ENCODE measurements at regions not wholly inside any gene's neighbourhood (a gene's known extent, or its start where the extent isn't known, plus 50 kb on each side); places are given as distances from the start of the nearest gene placed in this dataset.

DNA sequence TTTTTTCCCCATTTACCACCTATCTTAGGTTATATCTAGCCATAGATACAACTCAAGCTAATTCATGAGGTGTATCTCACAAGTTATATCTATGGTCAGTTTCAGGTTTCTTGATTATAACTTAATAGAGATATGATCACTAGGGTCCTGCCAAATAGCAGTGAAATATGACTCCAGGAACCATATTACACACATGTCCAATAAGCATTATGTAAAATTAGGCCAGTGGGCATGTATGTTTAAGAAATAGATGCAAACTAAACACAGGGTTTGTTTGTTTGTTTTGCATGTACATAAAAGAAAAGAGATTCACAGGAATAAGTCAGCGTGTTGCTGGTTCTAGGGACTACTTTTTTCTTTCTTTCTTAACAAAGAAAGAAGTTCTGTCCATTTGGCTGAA lies 112.5 kb upstream of the ST6GALNAC5 start:
- no peaks in the 10 kb centered on the region for H3K79me2 ChIP-seq (ENCODE audit: insufficient read depth, low read length)
- no peaks in the 10 kb centered on the region for H3K23me2 ChIP-seq (ENCODE audit: insufficient read length, low read depth, low read length, poor library complexity, severe bottlenecking)
- no peak overlapping the region for H3K27ac Mint-ChIP-seq
- no peak overlapping the region for H2BK15ac ChIP-seq (ENCODE audit: low read depth, low read length)
- no CpG with 5 or more reads among the region's 1 CpG for WGBS (ENCODE audit: extremely low coverage, insufficient read length, low lambda C conversion rate)
- no peak overlapping the region for H3K4ac ChIP-seq (ENCODE audit: low read depth, low read length)
- no peak overlapping the region for H3K18ac ChIP-seq (ENCODE audit: insufficient read length, low read depth, low read length)
- H2BK5ac ChIP-seq (ENCODE audit: insufficient read length, low read length), result no peak overlapping the region
- H2AFZ ChIP-seq (ENCODE audit: low read length), result no peak overlapping the region
- H3K4me1 ChIP-seq (ENCODE audit: insufficient read depth, low read length), result peaks cover 2% of the 10 kb centered on the region; the same call in 1 of the 2 replicates
- H3K27me3 ChIP-seq (ENCODE audit: insufficient read depth, low read length), result no peaks in the 10 kb centered on the region
- no peak overlapping the region for H3T11ph ChIP-seq (ENCODE audit: low read length)
- no peak overlapping the region for H2BK120ac ChIP-seq (ENCODE audit: low read depth, low read length, poor library complexity, severe bottlenecking)
- no peak overlapping the region for H3K4me2 ChIP-seq (ENCODE audit: insufficient read depth, insufficient read length, low read length)
- H3K79me1 ChIP-seq (ENCODE audit: insufficient read depth, low read depth, low read length, poor library complexity, severe bottlenecking), result no peaks in the 10 kb centered on the region
- H3K4me3 Mint-ChIP-seq, result no peak overlapping the region
- no peak overlapping the region for H2BK12ac ChIP-seq (ENCODE audit: insufficient read length, low read depth, low read length)
- H3K9me3 ChIP-seq (ENCODE audit: control insufficient read depth, low read depth, low read length), result no peaks in the 10 kb centered on the region
- no peak overlapping the region for H3K9ac ChIP-seq (ENCODE audit: extremely low read depth, insufficient read length, low read length)
- no peak for DNase-seq
- H4K8ac ChIP-seq (replicated peaks; ENCODE audit: insufficient read length, low read depth, low read length), result no peak overlapping the region
- no peak overlapping the region for H3K14ac ChIP-seq (ENCODE audit: insufficient read depth, low read length)
- no peak overlapping the region for H3K23ac ChIP-seq (ENCODE audit: insufficient read length, low read depth, low read length)
- peaks cover 27 to 28% of the 10 kb centered on the region in 2 experiments for H3K4me1 Mint-ChIP-seq
- H3K27me3 Mint-ChIP-seq (ENCODE audit: low read depth), result no peaks in the 10 kb centered on the region; the same call in 1 of the 2 replicates
- H2BK20ac ChIP-seq (ENCODE audit: low read depth, low read length, poor library complexity, severe bottlenecking), result no peak overlapping the region
- no peak overlapping the region for H4K91ac ChIP-seq (ENCODE audit: insufficient read length, low read depth, low read length)
- no peaks in the 10 kb centered on the region for H3K9me3 Mint-ChIP-seq
- H3K27ac ChIP-seq (ENCODE audit: insufficient read length, low read depth, low read length), result no peak overlapping the region
- H3K36me3 Mint-ChIP-seq (ENCODE audit: insufficient read depth in 1 of 3, low read depth in 3 of 3), result peaks cover 0 to 4% (median 0%) of the 10 kb centered on the region in 3 experiments; a peak in 1 of 7 replicates
- H2AK5ac ChIP-seq (ENCODE audit: insufficient read length, low read length), result no peak overlapping the region
- no peaks in the 10 kb centered on the region for H4K20me1 ChIP-seq (ENCODE audit: control insufficient read depth, insufficient read depth, insufficient read length)
- no peak overlapping the region for H3K56ac ChIP-seq (ENCODE audit: insufficient read length, low read depth, low read length)
- H4K5ac ChIP-seq (ENCODE audit: insufficient read length, low read depth, low read length), result no peak overlapping the region
- TF ChIP-seq, protein P1, sequence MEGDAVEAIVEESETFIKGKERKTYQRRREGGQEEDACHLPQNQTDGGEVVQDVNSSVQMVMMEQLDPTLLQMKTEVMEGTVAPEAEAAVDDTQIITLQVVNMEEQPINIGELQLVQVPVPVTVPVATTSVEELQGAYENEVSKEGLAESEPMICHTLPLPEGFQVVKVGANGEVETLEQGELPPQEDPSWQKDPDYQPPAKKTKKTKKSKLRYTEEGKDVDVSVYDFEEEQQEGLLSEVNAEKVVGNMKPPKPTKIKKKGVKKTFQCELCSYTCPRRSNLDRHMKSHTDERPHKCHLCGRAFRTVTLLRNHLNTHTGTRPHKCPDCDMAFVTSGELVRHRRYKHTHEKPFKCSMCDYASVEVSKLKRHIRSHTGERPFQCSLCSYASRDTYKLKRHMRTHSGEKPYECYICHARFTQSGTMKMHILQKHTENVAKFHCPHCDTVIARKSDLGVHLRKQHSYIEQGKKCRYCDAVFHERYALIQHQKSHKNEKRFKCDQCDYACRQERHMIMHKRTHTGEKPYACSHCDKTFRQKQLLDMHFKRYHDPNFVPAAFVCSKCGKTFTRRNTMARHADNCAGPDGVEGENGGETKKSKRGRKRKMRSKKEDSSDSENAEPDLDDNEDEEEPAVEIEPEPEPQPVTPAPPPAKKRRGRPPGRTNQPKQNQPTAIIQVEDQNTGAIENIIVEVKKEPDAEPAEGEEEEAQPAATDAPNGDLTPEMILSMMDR (conservative IDR thresholded peaks at IDR 0.05), result no peak
